ENCODE measurements at regions not wholly inside any gene's neighbourhood (a gene's known extent, or its start where the extent isn't known, plus 50 kb on each side); places are given as distances from the start of the nearest gene placed in this dataset.

- DNase-seq: no peak
Measured at GRCh38 chr10:131694168-131694780, 206.5 kb upstream of the PPP2R2D start.

GRCh38 chr10:131694781-131695495, 205.9 kb upstream of the PPP2R2D start:
- no peak for DNase-seq

GRCh38 chr10:131695496-131696165, 205.2 kb upstream of the PPP2R2D start:
- no peak for DNase-seq

- DNase-seq: no peak
Measured at GRCh38 chr10:131697476-131698128, 203.2 kb upstream of the PPP2R2D start.

- no peak for DNase-seq
Measured at GRCh38 chr10:131698232-131698631, 202.6 kb upstream of the PPP2R2D start.

- no peak for DNase-seq
Measured at GRCh38 chr10:131698986-131699385, 201.8 kb upstream of the PPP2R2D start.

GRCh38 chr10:131700032-131700431, 200.8 kb upstream of the PPP2R2D start:
- DNase-seq: no peak

- DNase-seq: no peak
Measured at GRCh38 chr10:131700506-131700905, 200.3 kb upstream of the PPP2R2D start.

- DNase-seq: no peak
Measured at GRCh38 chr10:131701131-131701947, 199.5 kb upstream of the PPP2R2D start.

- no peak for DNase-seq
Measured at GRCh38 chr10:131702531-131703356, 198.1 kb upstream of the PPP2R2D start.

GRCh38 chr10:131703541-131703940, 197.3 kb upstream of the PPP2R2D start:
- DNase-seq: no peak

GRCh38 chr10:131703941-131704340, 196.9 kb upstream of the PPP2R2D start:
- DNase-seq: no peak

- no peak for DNase-seq
Measured at GRCh38 chr10:131706476-131706875, 194.3 kb upstream of the PPP2R2D start.

- DNase-seq: no peak
Measured at GRCh38 chr10:131706952-131707351, 193.9 kb upstream of the PPP2R2D start.

- no peak for DNase-seq
Measured at GRCh38 chr10:131708225-131708880, 192.5 kb upstream of the PPP2R2D start.

GRCh38 chr10:131710142-131710861, 190.5 kb upstream of the PPP2R2D start:
- no peak for DNase-seq

GRCh38 chr10:131722121-131722520, 178.7 kb upstream of the PPP2R2D start:
- DNase-seq: no peak

GRCh38 chr10:131722525-131723264, 178.1 kb upstream of the PPP2R2D start:
- no peak for DNase-seq

GRCh38 chr10:131723297-131724168, 177.3 kb upstream of the PPP2R2D start:
- no peak for DNase-seq

Measured in NK-92 treated with Interleukin-12 subunit alpha and Interleukin-12 subunit beta, amount 100 ng/mL, for 24 hours (cell line).